Transverse colon (tissue), 4 donors: ENCODE measurements at regions not wholly inside any gene's neighbourhood (a gene's known extent, or its start where the extent isn't known, plus 50 kb on each side); places are given as distances from the start of the nearest gene placed in this dataset.

ENCODE experiments used
- DNase-seq: peaks from one replicate; pipeline ENCODE4 v3.0.0-alpha.2; 2019
- H3K27ac ChIP-seq, 4 donors: fragments of 200-600 bp; sonication (generic); 2 replicates each; pipeline ENCODE4 v1.5.1; 2016 to 2018; ENCODE audit warnings: inconsistent platforms in 4 of 4
- H3K27me3 ChIP-seq: fragments of 200-600 bp; sonication (generic); 2 replicates; pipeline ENCODE4 v1.5.1; 2017; ENCODE audit warnings: inconsistent platforms
- H3K36me3 ChIP-seq, 4 donors: fragments of 200-600 bp; sonication (generic); 2 replicates each; pipeline ENCODE4 v1.5.1; 2017 to 2019; ENCODE audit warnings: inconsistent platforms in 4 of 4
- H3K4me1 ChIP-seq, 4 donors: fragments of 200-600 bp; sonication (generic); 2 replicates each; pipeline ENCODE4 v1.5.1; 2017 to 2020; ENCODE audit warnings: inconsistent platforms in 4 of 4
- H3K4me3 ChIP-seq, 4 donors: fragments of 200-600 bp; sonication (generic); 1 replicate in 1 of 4; 2 replicates in 3 of 4; pipeline versions ENCODE4 v1.5.1 to v1.6.1; 2017 to 2019; ENCODE audit warnings: inconsistent platforms in 4 of 4
- H3K9me3 ChIP-seq, 2 donors: fragments of 200-600 bp; sonication (generic); 2 replicates each; pipeline ENCODE4 v1.5.1; 2017 to 2019; ENCODE audit warnings: inconsistent platforms in 2 of 2
- EP300 ChIP-seq: sonication (generic); formaldehyde crosslinking; IDR thresholded peaks from one replicate; pipeline ENCODE4 v1.6.1; 2017; ENCODE audit warnings: antibody characterized with exemption, low read depth
- POLR2A ChIP-seq: fragments of 450-650 bp; IDR thresholded peaks from one replicate; pipeline ENCODE4 v1.6.1; 2016; ENCODE audit warnings: antibody characterized with exemption, mild to moderate bottlenecking, moderate library complexity
- POLR2AphosphoS5 ChIP-seq, 3 donors: sonication (generic); formaldehyde crosslinking; IDR thresholded peaks; one replicate each; pipeline ENCODE4 v1.6.1; 2016; ENCODE audit warnings: antibody characterized with exemption in 3 of 3
- WGBS, 2 donors: methylation state at CpG; one replicate each; pipeline ENCODE4 v1.1.5; 2018; ENCODE audit warnings: low coverage in 1 of 2; 5-methylcytosine and 5-hydroxymethylcytosine counted together
- in situ Hi-C, 4 donors: fragments of 200-750 bp; cut with MboI; loops; one replicate each; pipeline versions ENCODE4 v1.15.0 to v1.15.1; 2017; ENCODE audit warnings: low sequenced_read_pairs in 3 of 4, low pct_ligation_motif_present in 1 of 4, low pct_unique_long_range_greater_than_20kb in 1 of 4
- intact Hi-C: fragments of 100-400 bp; cut with DNase I; formaldehyde crosslinking; loops from one replicate; pipeline ENCODE4 v1.15.1; 2023; ENCODE audit warnings: low total_unique reads
- TF ChIP-seq, protein P1 (sequence below), 5 experiments: fragments of 200-600 bp in 3 of 5; fragments of 450-650 bp in 2 of 5; sonication (generic) in 3 of 5; IDR thresholded peaks; 1 replicate in 2 of 5; 2 replicates in 3 of 5; pipeline ENCODE4 v1.5.1; 2016 to 2017; ENCODE audit warnings: antibody characterized with exemption in 5 of 5, inconsistent platforms in 3 of 5, mild to moderate bottlenecking in 2 of 5, moderate library complexity in 1 of 5

DNA sequence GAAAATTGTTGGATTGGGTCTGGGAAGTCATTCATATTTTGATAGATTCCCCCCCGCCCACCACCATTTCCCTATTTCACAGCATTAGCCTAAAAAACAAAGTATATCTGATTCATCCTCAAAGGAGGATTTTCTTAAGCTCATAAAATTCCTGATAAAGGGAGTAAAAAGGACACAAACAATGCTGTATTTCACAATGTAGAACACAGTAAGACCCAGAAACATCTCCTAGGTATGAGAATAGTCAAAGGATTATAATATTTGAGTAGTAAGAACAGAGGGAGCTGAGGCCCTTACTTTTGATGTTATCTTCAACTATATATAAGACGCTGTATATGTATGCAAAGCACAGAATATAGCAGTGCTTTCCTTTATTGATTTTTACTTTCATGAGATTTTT, 225.3 kb downstream of the TGFB2 start:
- Histone ChIP-seq H3K27me3 (no peaks in the 10 kb centered on the region), H3K9me3 (no peaks in the 10 kb centered on the region), H3K36me3 (no peaks in the 10 kb centered on the region), H3K27ac (no peak overlapping the region), H3K4me3 (no peak overlapping the region), H3K4me1 (no peaks in the 10 kb centered on the region)
- in situ Hi-C loops, result no loop called here
- WGBS, 2 donors, result 89 to 90% methylated on average over 2 of the region's 2 CpGs
- TF ChIP-seq POLR2AphosphoS5 (IDR thresholded peaks at IDR 0.05) (no peak), POLR2A (no peak), EP300 (no peak)
- TF ChIP-seq, protein P1, sequence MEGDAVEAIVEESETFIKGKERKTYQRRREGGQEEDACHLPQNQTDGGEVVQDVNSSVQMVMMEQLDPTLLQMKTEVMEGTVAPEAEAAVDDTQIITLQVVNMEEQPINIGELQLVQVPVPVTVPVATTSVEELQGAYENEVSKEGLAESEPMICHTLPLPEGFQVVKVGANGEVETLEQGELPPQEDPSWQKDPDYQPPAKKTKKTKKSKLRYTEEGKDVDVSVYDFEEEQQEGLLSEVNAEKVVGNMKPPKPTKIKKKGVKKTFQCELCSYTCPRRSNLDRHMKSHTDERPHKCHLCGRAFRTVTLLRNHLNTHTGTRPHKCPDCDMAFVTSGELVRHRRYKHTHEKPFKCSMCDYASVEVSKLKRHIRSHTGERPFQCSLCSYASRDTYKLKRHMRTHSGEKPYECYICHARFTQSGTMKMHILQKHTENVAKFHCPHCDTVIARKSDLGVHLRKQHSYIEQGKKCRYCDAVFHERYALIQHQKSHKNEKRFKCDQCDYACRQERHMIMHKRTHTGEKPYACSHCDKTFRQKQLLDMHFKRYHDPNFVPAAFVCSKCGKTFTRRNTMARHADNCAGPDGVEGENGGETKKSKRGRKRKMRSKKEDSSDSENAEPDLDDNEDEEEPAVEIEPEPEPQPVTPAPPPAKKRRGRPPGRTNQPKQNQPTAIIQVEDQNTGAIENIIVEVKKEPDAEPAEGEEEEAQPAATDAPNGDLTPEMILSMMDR (IDR thresholded peaks at IDR 0.05), result no peak
- no peak for DNase-seq
- intact Hi-C loops, result no loop called here

DNA sequence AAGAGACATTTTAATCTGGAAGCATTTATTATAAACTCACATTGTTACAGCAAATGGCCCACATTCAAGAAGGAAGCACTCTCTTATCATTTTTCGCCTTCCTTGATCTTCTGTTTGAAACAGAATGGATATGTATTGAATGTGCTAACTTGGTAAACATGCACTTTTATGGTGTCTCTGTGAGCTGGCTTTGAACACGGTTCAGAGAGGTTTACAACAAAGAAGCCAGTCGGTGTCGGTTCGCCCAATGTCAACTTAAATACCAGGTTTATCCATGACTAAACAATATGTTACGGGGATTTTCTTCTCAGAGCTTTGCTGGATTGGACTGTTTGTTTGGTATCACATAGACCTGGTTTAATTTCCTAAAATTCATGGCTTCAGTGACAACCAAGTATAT, 226.4 kb downstream of the TGFB2 start:
- H3K4me3 ChIP-seq, result no peak overlapping the region
- no peak for TF ChIP-seq POLR2A
- no peak for TF ChIP-seq EP300
- TF ChIP-seq POLR2AphosphoS5 (IDR thresholded peaks at IDR 0.05), result no peak
- TF ChIP-seq, protein P1 (IDR thresholded peaks at IDR 0.05), result no peak
- H3K9me3 ChIP-seq, result no peaks in the 10 kb centered on the region
- H3K36me3 ChIP-seq, result no peaks in the 10 kb centered on the region
- no peaks in the 10 kb centered on the region for H3K27me3 ChIP-seq
- in situ Hi-C loops, result no loop called here
- no peak overlapping the region for H3K27ac ChIP-seq
- H3K4me1 ChIP-seq, result no peaks in the 10 kb centered on the region
- WGBS, 2 donors, result 59 to 67% methylated on average over 6 of the region's 6 CpGs
- DNase-seq, result no peak
- intact Hi-C loops, result no loop called here

DNA sequence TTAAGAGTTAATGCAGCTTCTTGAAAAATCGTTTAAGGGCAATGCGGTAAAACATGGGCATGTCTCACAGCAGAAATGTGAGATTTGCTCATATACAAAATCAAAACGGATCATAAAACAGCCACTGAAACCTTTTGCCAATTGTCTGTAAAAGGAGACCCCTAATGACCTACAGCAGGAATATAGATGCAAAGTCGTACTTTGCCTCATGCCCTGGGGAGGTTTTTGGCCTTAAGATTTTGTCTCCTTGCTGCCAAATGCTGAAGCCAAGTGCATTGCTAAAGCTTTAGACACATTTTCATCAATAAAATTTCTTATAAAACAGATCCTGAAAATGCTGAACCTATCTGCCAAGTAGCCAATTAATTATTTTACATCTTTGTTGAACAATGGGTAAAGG, 226.9 kb downstream of the TGFB2 start:
- no peaks in the 10 kb centered on the region for H3K4me1 ChIP-seq
- no peak overlapping the region for H3K27ac ChIP-seq
- in situ Hi-C loops, result no loop called here
- H3K4me3 ChIP-seq, result no peak overlapping the region
- no peaks in the 10 kb centered on the region for H3K9me3 ChIP-seq
- DNase-seq, result no peak
- H3K36me3 ChIP-seq, result no peaks in the 10 kb centered on the region
- TF ChIP-seq POLR2AphosphoS5 (IDR thresholded peaks at IDR 0.05), result no peak
- TF ChIP-seq, protein P1 (IDR thresholded peaks at IDR 0.05), result no peak
- intact Hi-C loops, result no loop called here
- 60 to 72% methylated on average over 4 of the region's 4 CpGs for WGBS, 2 donors
- H3K27me3 ChIP-seq, result no peaks in the 10 kb centered on the region

DNA sequence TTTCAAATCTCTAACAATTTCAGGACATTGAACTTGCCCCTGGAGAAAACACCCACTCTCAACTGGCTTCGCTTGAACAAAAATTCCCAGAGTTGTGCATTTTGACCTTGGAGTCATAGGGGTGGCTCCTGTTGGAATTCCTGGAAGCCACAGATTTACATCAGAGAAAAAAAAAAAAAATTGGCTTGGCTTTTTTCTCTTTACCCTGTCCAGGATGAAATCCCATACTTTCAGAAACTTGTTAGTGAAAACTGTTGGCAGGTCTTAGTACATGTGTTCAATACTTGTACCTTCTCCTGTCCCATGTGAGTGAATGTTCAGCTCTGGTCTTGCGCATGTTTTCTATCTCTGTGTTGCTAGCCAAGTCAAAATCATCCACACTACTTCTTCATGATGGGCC, 228.8 kb downstream of the TGFB2 start:
- intact Hi-C loops, result no loop called here
- Histone ChIP-seq H3K36me3 (no peaks in the 10 kb centered on the region), H3K27me3 (no peaks in the 10 kb centered on the region), H3K27ac (no peak overlapping the region), H3K9me3 (no peaks in the 10 kb centered on the region), H3K4me3 (no peak overlapping the region), H3K4me1 (no peaks in the 10 kb centered on the region)
- WGBS, 2 donors, result 85 to 89% methylated on average over 2 of the region's 2 CpGs
- in situ Hi-C loops, result no loop called here
- DNase-seq, result no peak
- TF ChIP-seq POLR2AphosphoS5 (IDR thresholded peaks at IDR 0.05) (no peak), EP300 (no peak), POLR2A (no peak)
- TF ChIP-seq, protein P1 (IDR thresholded peaks at IDR 0.05), result no peak
